ENCODE measurements at regions not wholly inside any gene's neighbourhood (a gene's known extent, or its start where the extent isn't known, plus 50 kb on each side); places are given as distances from the start of the nearest gene placed in this dataset.

DNA sequence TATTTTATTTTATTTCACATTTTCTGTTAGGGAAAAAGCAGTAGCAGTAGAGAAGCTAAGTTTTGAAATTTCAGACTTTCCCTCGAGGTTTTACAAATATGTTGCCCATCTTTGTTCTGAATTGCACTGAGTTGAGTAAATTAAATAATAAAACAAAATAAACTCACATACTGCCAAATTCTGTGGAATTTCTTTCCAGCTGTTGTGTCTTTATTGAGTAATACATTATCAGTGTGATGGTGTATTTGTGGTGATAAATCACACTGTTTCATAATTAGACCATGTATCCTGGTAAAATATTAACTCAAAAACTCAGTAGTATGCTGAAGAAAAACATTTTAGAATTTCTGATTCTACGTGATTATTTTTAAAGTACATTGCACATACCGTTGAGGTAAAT is 592.1 kb downstream of the SI start:
- TF ChIP-seq, protein P1, sequence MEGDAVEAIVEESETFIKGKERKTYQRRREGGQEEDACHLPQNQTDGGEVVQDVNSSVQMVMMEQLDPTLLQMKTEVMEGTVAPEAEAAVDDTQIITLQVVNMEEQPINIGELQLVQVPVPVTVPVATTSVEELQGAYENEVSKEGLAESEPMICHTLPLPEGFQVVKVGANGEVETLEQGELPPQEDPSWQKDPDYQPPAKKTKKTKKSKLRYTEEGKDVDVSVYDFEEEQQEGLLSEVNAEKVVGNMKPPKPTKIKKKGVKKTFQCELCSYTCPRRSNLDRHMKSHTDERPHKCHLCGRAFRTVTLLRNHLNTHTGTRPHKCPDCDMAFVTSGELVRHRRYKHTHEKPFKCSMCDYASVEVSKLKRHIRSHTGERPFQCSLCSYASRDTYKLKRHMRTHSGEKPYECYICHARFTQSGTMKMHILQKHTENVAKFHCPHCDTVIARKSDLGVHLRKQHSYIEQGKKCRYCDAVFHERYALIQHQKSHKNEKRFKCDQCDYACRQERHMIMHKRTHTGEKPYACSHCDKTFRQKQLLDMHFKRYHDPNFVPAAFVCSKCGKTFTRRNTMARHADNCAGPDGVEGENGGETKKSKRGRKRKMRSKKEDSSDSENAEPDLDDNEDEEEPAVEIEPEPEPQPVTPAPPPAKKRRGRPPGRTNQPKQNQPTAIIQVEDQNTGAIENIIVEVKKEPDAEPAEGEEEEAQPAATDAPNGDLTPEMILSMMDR (IDR thresholded peaks at IDR 0.05), result no peak
- Mint-ChIP-seq H3K4me1 (no peaks in the 10 kb centered on the region), H3K4me3 (no peak overlapping the region), H3K9me3 (peaks cover 0 to 4% (median 2%) of the 10 kb centered on the region in 7 donors), H3K27ac (no peak overlapping the region), H3K36me3 (no peaks in the 10 kb centered on the region), H3K27me3 (ENCODE audit: low read depth in 3 of 3) (no peaks in the 10 kb centered on the region)
- H3K36me3 ChIP-seq (replicated peaks in 1 of 2; ENCODE audit: control insufficient read depth in 1 of 2, insufficient read depth in 2 of 2, low read length in 2 of 2), result no peaks in the 10 kb centered on the region
- no peaks in the 10 kb centered on the region for H4K20me1 ChIP-seq (ENCODE audit: insufficient read depth, low read length)
- no peak for DNase-seq
- WGBS (ENCODE audit: insufficient coverage), result no CpG with 5 or more reads among the region's 3 CpGs
- no peak overlapping the region for H2AFZ ChIP-seq (ENCODE audit: insufficient read depth, low read depth, low read length, poor library complexity, severe bottlenecking)
- intact Hi-C loops (cut with micrococcal nuclease), result no loop called here
- no peaks in the 10 kb centered on the region for H3K4me1 ChIP-seq (ENCODE audit: control insufficient read depth in 1 of 2, insufficient read depth in 2 of 2, low read length in 2 of 2)
- no peaks in the 10 kb centered on the region for H3K79me2 ChIP-seq (ENCODE audit: insufficient read depth, low read length)
- no peaks in the 10 kb centered on the region for H3K27me3 ChIP-seq (ENCODE audit: control insufficient read depth in 2 of 2, insufficient read depth in 2 of 2, low read length in 2 of 2)
- no peak overlapping the region for H3K27ac ChIP-seq (ENCODE audit: low read depth in 1 of 2, low read length in 2 of 2)
- peaks cover 5 to 8% of the 10 kb centered on the region in 2 donors for H3K9me3 ChIP-seq (replicated peaks in 1 of 2; ENCODE audit: control insufficient read depth in 1 of 2, insufficient read depth in 1 of 2, low read length in 2 of 2)
- no peak overlapping the region for H3K4me2 ChIP-seq (replicated peaks; ENCODE audit: extremely low read depth, low read length, poor library complexity, severe bottlenecking)
- no peak overlapping the region for H3K4me3 ChIP-seq (replicated peaks in 1 of 3; ENCODE audit: low read depth in 2 of 3, low read length in 3 of 3)
- no peak overlapping the region for H3K9ac ChIP-seq (ENCODE audit: insufficient read depth, low read length, poor library complexity, severe bottlenecking)

DNA sequence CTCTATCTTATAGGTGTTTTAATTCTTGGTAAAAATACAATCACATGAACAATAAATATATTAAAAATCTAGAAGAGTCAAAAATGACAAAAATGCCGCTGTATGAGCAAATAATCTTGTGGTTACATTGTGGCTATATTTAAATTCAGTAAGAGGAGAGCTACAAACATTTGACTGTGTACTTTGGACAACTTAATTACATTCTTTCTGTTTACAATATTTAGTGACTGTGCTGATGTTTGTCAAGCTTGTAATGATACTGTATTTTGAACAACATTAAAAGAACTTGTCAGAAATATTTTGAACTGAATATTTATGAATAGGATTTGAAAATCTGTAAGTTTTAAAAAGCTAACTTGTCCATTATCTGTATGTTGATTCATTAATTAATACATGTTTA is 598.3 kb downstream of the SI start:
- Mint-ChIP-seq H3K4me1 (no peaks in the 10 kb centered on the region), H3K9me3 (peaks cover 2 to 8% (median 2%) of the 10 kb centered on the region in 7 donors), H3K36me3 (no peaks in the 10 kb centered on the region), H3K27me3 (ENCODE audit: low read depth in 3 of 3) (no peaks in the 10 kb centered on the region), H3K27ac (no peak overlapping the region), H3K4me3 (no peak overlapping the region)
- Histone ChIP-seq H3K27me3 (ENCODE audit: control insufficient read depth in 2 of 2, insufficient read depth in 2 of 2, low read length in 2 of 2) (no peaks in the 10 kb centered on the region), H3K4me3 (replicated peaks in 1 of 3; ENCODE audit: low read depth in 2 of 3, low read length in 3 of 3) (no peak overlapping the region), H3K9me3 (replicated peaks in 1 of 2; ENCODE audit: control insufficient read depth in 1 of 2, insufficient read depth in 1 of 2, low read length in 2 of 2) (peaks cover 0 to 20% of the 10 kb centered on the region in 2 donors), H4K20me1 (ENCODE audit: insufficient read depth, low read length) (no peaks in the 10 kb centered on the region), H2AFZ (ENCODE audit: insufficient read depth, low read depth, low read length, poor library complexity, severe bottlenecking) (no peak overlapping the region), H3K36me3 (replicated peaks in 1 of 2; ENCODE audit: control insufficient read depth in 1 of 2, insufficient read depth in 2 of 2, low read length in 2 of 2) (no peaks in the 10 kb centered on the region), H3K4me1 (ENCODE audit: control insufficient read depth in 1 of 2, insufficient read depth in 2 of 2, low read length in 2 of 2) (no peaks in the 10 kb centered on the region), H3K27ac (ENCODE audit: low read depth in 1 of 2, low read length in 2 of 2) (no peak overlapping the region), H3K4me2 (replicated peaks; ENCODE audit: extremely low read depth, low read length, poor library complexity, severe bottlenecking) (no peak overlapping the region), H3K9ac (ENCODE audit: insufficient read depth, low read length, poor library complexity, severe bottlenecking) (no peak overlapping the region), H3K79me2 (ENCODE audit: insufficient read depth, low read length) (no peaks in the 10 kb centered on the region)
- intact Hi-C loops (cut with micrococcal nuclease), result no loop called here
- TF ChIP-seq, protein P1 (IDR thresholded peaks at IDR 0.05), result no peak
- DNase-seq, result no peak
- no CpG with 5 or more reads among the region's 1 CpG for WGBS (ENCODE audit: insufficient coverage)

All from CD14-positive monocyte (primary cell).